HG03521 (cell line): ENCODE measurements at regions not wholly inside any gene's neighbourhood (a gene's known extent, or its start where the extent isn't known, plus 50 kb on each side); places are given as distances from the start of the nearest gene placed in this dataset.
"Not testable (repeated sequence)": the region's sequence is repeated elsewhere in the genome, so short reads cannot be mapped to it uniquely, and the experiment has no call there.

ENCODE experiments used
- ATAC-seq: cut with Tn5 transposase; IDR thresholded peaks from one replicate; pipeline ENCODE4 v1.9.1; 2021; ENCODE audit warnings: mild to moderate bottlenecking, moderate library complexity; ENCODE audit not compliant: unreplicated experiment

- no peak for ATAC-seq
Observed at GRCh38 chr3:30511524-30512251, 94.7 kb upstream of the TGFBR2 start.

DNA sequence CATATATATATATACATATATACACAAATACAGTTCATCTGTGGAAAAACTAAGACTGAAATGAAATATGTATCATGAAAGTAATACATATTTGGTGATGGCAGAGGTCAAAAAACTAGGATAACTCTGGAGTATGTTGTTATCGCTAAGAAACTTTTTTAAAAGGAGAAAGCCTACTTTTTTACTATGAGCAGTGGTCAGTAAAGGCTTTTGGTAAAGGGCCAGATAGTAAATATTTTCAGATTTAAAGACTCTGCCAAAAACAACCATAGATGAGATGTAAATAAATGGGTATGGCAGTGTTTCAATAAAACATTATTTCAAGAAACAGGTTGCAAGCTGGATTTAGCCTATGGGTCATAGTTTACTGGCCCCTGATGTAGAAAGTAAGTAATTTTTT is 93.8 kb upstream of the TGFBR2 start:
- no peak for ATAC-seq

DNA sequence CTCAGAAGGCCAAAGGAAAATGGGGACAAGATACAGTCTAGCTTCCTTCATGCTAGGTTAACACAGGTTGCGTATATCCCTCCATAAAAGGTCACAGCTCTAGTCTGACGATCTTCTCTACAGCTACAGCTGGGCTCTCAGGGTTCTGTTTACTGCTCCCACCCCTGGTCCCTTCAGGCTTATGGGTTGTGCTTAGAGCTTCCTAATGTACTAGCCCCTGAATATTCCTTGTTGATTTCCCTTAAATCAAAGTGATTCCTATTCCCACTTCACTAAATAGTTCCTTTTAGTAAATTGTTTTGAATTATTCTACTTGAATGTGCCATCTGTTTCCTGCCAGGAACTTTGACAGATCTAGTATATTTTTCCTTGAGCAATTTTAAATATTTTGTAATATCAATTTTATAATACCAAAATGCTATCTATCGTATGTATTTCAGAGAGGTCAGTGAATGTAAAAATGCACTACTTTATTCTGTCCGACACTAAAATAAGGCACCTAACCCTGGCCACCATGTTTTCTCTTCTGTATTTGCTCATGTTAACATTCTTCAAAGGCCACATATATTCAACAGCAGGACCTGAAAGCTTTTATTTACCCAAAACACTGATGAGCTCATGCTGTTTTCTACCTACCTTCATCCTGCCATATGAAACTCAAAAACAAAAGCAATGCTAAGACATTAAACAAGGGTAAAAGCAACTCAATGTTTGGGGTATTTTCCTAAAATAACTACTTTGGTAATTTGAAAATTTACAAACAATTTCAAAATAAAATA is 92.8 kb upstream of the TGFBR2 start:
- no peak for ATAC-seq

GRCh38 chr3:30516238-30516637 is 90.2 kb upstream of the TGFBR2 start:
- ATAC-seq = no peak

DNA sequence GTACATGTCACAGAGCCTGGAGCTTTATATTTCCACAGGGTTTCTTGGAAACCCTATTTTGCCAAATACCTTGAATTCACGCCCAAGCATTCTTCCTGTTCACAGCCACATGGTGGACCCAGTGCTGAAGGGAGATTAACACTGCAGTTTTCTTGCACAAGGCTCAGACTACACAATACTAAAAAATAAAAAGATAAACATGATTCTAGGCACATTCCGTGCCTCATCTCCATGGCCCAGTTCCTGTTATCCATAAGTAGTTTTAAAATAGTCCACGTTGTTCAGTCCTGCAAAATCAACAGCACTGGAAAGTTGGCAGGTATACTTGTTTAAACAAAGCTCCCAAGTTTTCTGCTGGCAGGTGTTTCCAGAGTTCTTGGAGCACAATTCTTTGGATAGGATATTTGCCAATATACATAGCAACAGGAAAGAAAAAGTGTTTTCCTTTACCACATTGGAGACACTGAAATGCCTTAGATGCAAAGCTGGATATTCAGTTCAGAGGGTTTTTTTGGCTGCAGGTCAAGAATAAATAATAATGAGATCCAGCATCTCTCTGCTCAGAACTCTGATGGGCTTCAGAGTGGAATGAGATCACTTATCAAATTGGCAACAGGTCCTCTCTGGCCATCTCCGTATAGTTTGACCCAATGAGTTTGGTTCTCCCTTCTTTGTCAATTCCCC is 88.1 kb upstream of the TGFBR2 start:
- no peak for ATAC-seq

DNA sequence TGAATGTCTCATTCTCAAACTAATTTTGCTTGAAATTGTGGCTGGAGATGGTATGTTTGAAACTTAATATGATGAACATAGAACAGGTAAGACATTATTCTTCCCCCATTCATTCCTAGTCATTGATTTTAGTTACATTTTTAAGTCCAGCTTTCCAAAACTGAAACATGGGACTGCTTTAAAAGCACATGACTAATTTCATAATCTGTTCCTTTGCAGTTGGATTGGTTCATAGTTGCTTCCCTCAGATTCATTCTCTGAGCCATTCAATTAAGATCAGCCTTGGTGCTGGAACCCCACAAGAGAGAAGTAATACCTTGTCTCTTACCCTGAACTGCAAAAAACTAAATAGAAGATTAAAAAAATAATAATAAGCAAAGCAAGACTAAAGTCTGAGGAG is 87.5 kb upstream of the TGFBR2 start:
- no peak for ATAC-seq

GRCh38 chr3:30520699-30521098 is 85.7 kb upstream of the TGFBR2 start:
- no peak for ATAC-seq

GRCh38 chr3:30521156-30521715 is 85.2 kb upstream of the TGFBR2 start:
- ATAC-seq = no peak

- ATAC-seq = no peak
Observed at GRCh38 chr3:30522476-30522875, 83.9 kb upstream of the TGFBR2 start.

GRCh38 chr3:30523366-30523765 is 83.0 kb upstream of the TGFBR2 start:
- ATAC-seq = no peak

GRCh38 chr3:30524357-30525040 is 81.9 kb upstream of the TGFBR2 start:
- ATAC-seq = no peak

GRCh38 chr3:30526031-30526430 is 80.4 kb upstream of the TGFBR2 start:
- no peak for ATAC-seq

GRCh38 chr3:30527186-30527585 is 79.2 kb upstream of the TGFBR2 start:
- ATAC-seq = no peak

DNA sequence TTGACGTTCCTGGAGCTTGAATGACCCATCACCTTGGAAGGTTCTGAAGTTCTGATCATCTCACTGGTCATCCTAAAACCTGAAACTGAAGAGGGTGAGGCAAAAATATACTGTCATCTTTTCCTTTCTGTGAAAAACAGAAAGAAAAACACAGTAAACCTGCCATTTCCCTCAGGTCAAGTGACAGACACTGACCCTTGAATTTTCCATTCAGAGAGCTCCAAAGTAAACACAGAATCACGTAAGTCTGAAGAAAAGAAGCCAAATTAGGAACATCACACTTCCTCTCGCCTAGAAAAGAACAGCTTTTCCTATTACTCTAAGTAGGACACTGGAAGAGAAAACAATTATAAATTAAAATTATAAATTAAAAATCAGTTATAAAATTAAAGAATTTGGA is 78.7 kb upstream of the TGFBR2 start:
- no peak for ATAC-seq

GRCh38 chr3:30530084-30530483 is 76.3 kb upstream of the TGFBR2 start:
- no peak for ATAC-seq

DNA sequence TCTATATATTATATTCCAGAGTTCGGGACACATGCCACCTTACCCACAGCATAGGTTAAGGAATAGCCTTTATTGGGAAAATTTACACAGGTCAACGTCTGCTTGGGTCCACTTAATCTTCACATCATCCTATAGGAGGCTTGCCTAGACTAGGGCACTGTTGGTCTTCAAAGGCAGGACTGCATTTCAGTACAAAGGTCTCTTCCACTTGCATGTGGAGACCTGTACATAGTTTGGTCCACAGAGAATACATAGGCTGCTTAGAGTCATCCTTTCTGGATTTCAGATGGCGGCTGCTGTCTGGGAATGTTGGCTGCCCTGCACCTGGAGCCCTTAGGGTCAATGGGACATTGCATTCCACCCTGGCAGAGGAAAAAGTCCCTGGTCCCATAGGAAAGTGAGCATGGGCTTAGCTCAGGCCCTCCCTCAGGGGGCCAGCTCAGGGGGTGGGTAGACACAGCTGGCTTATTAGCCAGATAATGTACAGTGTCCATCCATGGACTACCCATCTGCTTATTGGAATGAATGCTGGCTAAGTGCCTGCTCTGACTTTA is 75.3 kb upstream of the TGFBR2 start:
- no peak for ATAC-seq

GRCh38 chr3:30535525-30535924 is 70.9 kb upstream of the TGFBR2 start:
- no peak for ATAC-seq

DNA sequence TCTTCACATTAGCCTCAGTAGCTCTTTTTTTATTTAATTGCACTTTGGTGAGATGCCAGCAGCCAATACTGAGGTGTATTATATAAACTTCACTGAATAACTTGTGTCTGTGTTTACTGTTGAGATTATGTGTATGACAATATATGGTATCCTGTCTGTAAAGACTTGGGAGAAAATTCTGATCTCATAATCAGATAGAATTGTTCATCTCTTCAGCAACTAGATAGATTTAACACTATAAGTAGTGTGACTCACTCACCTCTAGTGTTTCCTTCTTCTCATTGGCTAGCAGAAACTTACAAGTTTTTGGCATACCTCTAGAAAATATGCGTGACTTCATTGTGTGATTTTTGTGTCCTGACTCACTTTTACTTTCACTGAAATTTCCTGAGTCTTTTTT is 67.6 kb upstream of the TGFBR2 start:
- no peak for ATAC-seq

DNA sequence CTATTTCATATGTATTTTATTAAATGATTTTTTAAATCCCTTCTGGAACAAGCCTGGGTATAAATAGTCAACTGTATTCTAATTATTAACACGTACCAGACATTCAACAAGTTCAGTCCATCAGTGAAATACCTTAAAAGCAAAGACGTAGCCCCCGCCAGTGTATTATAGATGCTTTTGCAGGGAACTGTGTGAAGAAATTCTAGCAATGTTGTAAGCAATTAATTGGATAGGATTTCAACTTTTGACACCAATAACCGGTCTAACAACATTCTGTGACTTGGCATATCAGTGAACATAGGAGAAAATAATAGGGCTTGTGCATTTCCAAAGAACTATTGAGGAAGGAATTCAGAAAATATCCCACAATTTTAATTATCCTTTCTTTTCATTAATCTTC is 67.2 kb upstream of the TGFBR2 start:
- ATAC-seq = no peak

GRCh38 chr3:30539772-30540171 is 66.6 kb upstream of the TGFBR2 start:
- ATAC-seq = no peak

- not testable (repeated sequence) for ATAC-seq
Observed at GRCh38 chr3:30541156-30541555, 65.2 kb upstream of the TGFBR2 start.
